Suppressor macrophage treated with lipopolysaccharide for 4 hours (primary cell): ENCODE measurements at regions not wholly inside any gene's neighbourhood (a gene's known extent, or its start where the extent isn't known, plus 50 kb on each side); places are given as distances from the start of the nearest gene placed in this dataset.
"Not testable (repeated sequence)": the region's sequence is repeated elsewhere in the genome, so short reads cannot be mapped to it uniquely, and the experiment has no call there.

Experiments
- DNase-seq: peaks from one replicate; pipeline ENCODE4 v3.0.0-alpha.2; 2020

- DNase-seq = peak; percentile 32
These were observed 337.2 kb upstream of the DNAJC19 start for GRCh38 chr3:181326637-181327223.

- not testable (repeated sequence) for DNase-seq
These were observed 335.0 kb upstream of the DNAJC19 start for GRCh38 chr3:181324516-181324915.

- no peak for DNase-seq
These were observed 328.8 kb upstream of the DNAJC19 start for GRCh38 chr3:181318321-181318720.

- no peak for DNase-seq
These were observed 328.0 kb upstream of the DNAJC19 start for GRCh38 chr3:181317508-181317907.

GRCh38 chr3:181316482-181316881 lies 326.9 kb upstream of the DNAJC19 start:
- no peak for DNase-seq

DNA sequence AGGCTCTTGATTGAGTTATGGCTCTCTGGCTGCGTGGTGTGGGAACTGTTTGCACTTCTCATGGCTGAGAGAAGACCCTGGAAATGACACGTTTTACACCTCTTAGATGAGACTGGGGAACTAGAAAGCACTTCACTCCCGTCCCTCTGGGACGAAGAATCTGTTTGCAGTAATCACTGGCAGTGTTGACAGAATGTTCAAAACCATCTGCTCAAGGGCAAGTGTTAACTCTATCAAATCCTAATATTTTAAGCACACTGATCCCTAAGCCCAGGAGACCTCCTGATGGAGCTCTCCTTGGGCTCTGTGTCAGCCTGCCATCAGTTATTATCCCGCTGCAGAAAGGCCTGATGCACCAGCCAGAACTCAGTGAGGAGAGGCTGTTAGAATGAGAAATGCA lies 323.8 kb upstream of the DNAJC19 start:
- DNase-seq = no peak

DNA sequence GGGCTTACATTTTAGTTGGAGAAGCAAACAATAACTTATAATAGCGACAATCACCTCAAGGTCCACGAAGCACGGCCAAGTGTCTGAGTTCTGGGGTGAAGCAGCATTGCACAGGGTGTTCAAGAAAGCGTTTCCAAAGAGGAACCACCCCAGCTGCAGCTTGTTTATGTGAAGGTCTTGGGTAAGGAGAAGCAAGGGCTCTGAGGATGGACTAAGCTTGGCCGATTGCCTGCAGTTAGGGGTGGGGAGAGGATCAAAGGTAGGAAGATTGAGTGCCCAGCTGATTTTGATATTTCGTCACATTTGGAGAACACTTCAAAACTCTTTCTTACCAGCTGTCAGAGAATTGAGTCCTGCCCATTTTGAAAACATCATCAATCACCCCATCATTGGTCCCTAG lies 321.6 kb upstream of the DNAJC19 start:
- no peak for DNase-seq

- DNase-seq = no peak
These were observed 313.4 kb upstream of the DNAJC19 start for GRCh38 chr3:181302960-181303359.

- no peak for DNase-seq
These were observed 310.5 kb upstream of the DNAJC19 start for GRCh38 chr3:181300033-181300432.

- DNase-seq = no peak
These were observed 308.9 kb upstream of the DNAJC19 start for GRCh38 chr3:181298421-181298820.

DNA sequence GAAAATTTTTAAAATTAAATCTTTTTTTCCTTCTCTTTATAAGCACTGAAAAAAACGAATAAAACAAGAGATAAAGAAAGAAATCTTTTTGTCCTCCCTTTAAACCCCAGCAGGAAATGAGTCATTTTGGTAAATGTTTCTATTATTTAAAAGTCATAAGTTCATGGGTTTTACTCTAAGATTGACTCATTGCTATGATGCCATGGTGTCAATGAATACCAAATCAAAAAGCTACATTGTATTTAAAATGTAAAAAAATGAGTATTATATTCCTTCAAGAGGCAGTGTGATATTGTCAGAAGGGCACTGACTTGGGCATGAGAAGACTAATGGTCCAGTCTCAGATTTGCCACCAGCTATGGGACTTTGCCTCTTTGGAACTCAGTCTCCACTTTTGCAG lies 303.4 kb upstream of the DNAJC19 start:
- DNase-seq = no peak

GRCh38 chr3:181290941-181291340 lies 301.4 kb upstream of the DNAJC19 start:
- no peak for DNase-seq

DNA sequence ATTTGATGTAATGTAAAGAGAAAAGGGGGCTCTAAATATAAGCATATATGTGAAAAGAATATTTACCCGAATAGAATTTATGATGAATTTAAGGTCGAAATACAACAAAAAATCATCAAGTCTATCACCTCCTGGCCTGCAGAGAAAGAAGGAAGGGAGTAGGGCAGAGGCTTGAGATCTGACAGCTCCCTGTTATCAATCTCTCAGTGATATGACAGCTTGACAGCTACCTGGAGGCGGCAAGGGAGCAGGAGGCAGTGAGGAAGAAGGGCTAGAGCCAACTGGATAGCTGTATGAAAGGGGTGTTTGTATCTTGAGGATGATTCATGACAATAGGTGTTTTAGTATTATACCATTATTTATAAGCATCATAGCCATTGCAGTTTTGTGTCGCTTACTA lies 299.8 kb upstream of the DNAJC19 start:
- DNase-seq = no peak

GRCh38 chr3:181288145-181288544 lies 298.6 kb upstream of the DNAJC19 start:
- no peak for DNase-seq

GRCh38 chr3:181279239-181279565 lies 289.7 kb upstream of the DNAJC19 start:
- no peak for DNase-seq

GRCh38 chr3:181278468-181279238 lies 289.1 kb upstream of the DNAJC19 start:
- no peak for DNase-seq

DNA sequence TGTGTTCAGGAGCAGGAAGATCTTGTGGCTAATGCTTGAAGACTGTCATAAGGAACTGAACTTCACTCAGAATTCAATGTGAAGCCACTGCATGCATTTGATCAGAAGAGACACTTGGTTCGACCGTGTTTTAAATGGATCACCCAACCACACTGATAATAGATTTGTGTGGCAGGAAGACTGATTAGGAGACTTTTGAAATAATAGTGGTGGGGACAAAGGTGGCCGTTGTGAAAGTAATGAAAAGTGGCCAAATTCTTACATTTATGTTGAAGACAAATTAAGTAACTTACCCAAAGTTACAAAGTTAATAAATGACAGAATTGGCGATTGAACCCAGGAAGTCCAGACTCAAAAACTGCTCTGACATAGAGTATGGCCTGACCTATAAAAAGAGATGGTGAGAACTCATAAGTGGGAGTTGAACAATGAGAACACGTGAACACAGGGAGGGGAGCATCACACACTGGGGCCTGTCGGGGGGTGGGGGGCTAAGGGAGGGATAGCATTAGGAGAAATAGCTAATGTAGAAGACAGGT lies 286.9 kb upstream of the DNAJC19 start:
- DNase-seq = no peak

- no peak for DNase-seq
These were observed 284.5 kb upstream of the DNAJC19 start for GRCh38 chr3:181274025-181274424.

DNA sequence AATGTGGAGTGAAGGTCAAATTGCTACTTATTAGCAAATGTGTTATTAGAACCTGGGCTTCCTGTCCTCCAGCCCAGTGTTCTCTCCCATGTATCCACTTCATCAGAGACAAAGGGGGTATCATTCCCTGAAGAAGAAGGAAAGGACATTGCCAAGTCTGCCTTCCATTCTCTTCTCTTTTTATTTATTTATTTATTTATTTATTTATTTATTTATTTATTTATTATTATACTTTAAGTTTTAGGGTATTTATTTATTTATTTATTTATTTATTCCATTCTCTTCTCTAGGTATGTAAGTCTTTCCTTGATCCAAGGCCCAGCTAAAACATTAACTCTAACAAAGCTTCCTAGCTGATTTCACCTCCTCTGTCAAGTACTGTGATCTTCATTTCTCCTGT lies 277.8 kb upstream of the DNAJC19 start:
- DNase-seq = no peak

DNA sequence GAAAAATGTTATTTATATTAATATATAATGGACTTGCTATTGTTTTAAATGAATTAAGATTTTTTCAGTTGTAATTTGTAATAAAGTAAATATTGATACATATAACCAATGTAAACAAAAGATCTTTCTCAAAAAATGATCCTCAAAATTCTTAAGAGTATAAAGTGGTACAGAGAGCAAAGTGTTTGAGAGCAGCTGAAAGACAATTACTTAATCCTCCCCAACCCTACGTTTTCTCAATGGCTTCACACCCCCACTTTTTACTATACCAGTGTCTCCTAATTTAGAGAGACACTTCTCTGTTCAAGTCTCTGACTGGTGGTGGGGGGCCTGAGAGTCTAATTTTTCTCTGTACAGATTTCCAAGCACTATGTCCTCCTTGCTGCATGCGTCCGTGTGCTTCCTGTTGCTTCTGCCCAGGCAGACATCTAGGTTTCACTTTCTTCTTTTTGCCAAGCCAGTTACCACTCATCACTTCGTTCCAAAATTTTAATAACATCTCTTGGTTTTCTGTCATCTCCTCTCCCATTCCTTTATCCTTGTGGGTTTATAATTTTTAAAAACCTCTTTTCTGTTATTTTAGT lies 276.3 kb upstream of the DNAJC19 start:
- DNase-seq = no peak

DNA sequence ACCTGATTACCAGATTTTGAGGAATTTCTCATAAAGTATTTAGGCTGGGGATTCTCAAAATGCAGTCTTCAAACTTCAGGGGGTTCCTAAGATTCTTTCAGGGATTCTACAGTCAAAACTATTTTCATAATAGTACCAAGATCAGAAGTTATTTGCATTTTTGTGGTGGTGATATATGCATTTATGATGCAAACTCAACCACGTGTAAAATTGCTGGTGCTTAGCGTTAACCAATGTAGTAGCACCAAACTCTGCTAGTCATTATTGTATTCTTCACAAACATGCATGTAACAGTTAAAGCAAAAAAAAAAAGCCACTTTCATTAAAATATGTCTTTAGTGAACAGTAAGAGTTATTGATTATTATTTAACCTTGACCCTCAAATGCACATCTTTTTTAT lies 274.9 kb upstream of the DNAJC19 start:
- no peak for DNase-seq

DNA sequence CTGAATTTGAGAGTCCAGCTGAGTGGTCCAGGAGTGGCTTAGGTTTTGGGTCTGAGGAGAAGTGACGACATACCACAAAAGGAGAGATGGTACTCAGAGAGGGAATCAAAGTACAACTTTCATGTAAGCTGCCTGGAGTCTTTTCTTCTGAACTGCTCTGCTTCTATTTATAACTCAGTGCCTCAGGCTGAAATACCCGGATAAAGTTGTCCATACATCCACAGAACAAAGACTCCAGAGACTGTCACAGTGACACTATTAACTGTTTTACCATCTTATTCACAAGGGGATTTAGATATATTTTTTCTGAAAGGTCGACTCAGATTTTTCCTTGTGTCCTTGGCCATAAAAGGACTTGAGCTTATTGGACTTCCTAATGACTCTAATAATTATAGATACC lies 264.3 kb upstream of the DNAJC19 start:
- DNase-seq = no peak

DNA sequence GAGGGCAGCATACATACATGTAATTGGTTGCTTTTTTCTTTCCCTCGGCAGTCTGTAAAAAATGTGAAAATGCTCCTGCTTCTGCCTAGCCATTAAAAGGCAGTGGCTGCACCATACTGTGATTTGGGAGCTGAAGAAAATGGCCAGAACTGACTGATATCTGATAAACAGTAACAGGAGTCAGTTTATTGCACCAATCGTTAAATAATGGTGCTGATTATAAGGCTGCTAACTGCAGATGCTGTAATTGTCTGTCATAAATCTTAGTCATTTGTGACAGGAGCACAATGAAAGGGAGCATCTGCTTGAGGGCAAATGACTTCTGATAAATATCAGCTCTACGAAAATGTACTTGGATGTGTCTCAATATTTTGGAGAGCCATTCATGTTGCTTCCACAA lies 263.1 kb upstream of the DNAJC19 start:
- DNase-seq = no peak

- DNase-seq = no peak
These were observed 261.2 kb upstream of the DNAJC19 start for GRCh38 chr3:181250714-181251113.
